Astrocyte (in vitro differentiated cells and primary cell): ENCODE measurements at regions not wholly inside any gene's neighbourhood (a gene's known extent, or its start where the extent isn't known, plus 50 kb on each side); places are given as distances from the start of the nearest gene placed in this dataset.

Experiments
- DNase-seq: peaks from one replicate; pipeline ENCODE4 v3.0.0-alpha.2; 2010; ENCODE audit warnings: low read depth
- FAIRE-seq: peaks from 2 replicates; lab custom pipeline; 2011; peaks lifted over from hg19 to GRCh38; lab: Jason Lieb, UNC
- H2AFZ ChIP-seq: 2 replicates; pipeline ENCODE4 v1.6.0; 2012; ENCODE audit warnings: low read depth, low read length, inconsistent platforms
- H3K27ac ChIP-seq: 2 replicates; pipeline ENCODE4 v1.5.1; 2011; ENCODE audit warnings: low read depth, low read length, inconsistent platforms
- H3K27me3 ChIP-seq: 2 replicates; pipeline ENCODE4 v1.6.0; 2011; ENCODE audit warnings: low read length, inconsistent platforms; ENCODE audit not compliant: insufficient read depth
- H3K36me3 ChIP-seq: 2 replicates; pipeline ENCODE4 v1.5.1; 2011; ENCODE audit warnings: low read length, inconsistent platforms; ENCODE audit not compliant: insufficient read depth
- H3K4me1 ChIP-seq: 2 replicates; pipeline ENCODE4 v1.5.1; 2011; ENCODE audit warnings: low read length, inconsistent platforms; ENCODE audit not compliant: insufficient read depth
- H3K4me2 ChIP-seq: 2 replicates; pipeline ENCODE4 v1.6.0; 2012; ENCODE audit warnings: low read length, inconsistent platforms
- H3K4me3 ChIP-seq: 2 replicates; pipeline ENCODE4 v1.5.1; 2011; ENCODE audit warnings: low read depth, mild to moderate bottlenecking, low read length, inconsistent platforms; ENCODE audit not compliant: insufficient read depth
- H3K79me2 ChIP-seq: 2 replicates; pipeline ENCODE4 v1.6.0; 2012; ENCODE audit warnings: mild to moderate bottlenecking, low read length, inconsistent platforms; ENCODE audit not compliant: insufficient read depth
- H3K9ac ChIP-seq: 2 replicates; pipeline ENCODE4 v1.6.0; 2012; ENCODE audit warnings: mild to moderate bottlenecking, low read length, inconsistent platforms
- H3K9me3 ChIP-seq: 2 replicates; pipeline ENCODE4 v1.5.1; 2012; ENCODE audit warnings: low read depth, mild to moderate bottlenecking, low read length, inconsistent platforms; ENCODE audit not compliant: insufficient read depth
- H4K20me1 ChIP-seq: 2 replicates; pipeline ENCODE4 v1.6.0; 2012; ENCODE audit warnings: low read length, inconsistent platforms; ENCODE audit not compliant: insufficient read depth
- H3K27ac Mint-ChIP-seq: one replicate; pipeline ENCODE4 v1.8.0; 2021; ENCODE audit warnings: mild to moderate bottlenecking, mixed read lengths; ENCODE audit not compliant: unreplicated experiment
- H3K27me3 Mint-ChIP-seq: one replicate; pipeline ENCODE4 v1.8.0; 2021; ENCODE audit warnings: low read depth, mixed read lengths; ENCODE audit not compliant: unreplicated experiment
- H3K36me3 Mint-ChIP-seq: one replicate; pipeline ENCODE4 v1.8.0; 2021; ENCODE audit warnings: low read depth, mixed read lengths; ENCODE audit not compliant: unreplicated experiment
- H3K4me1 Mint-ChIP-seq: one replicate; pipeline ENCODE4 v1.8.0; 2021; ENCODE audit warnings: low read depth, mixed read lengths; ENCODE audit not compliant: unreplicated experiment
- H3K4me3 Mint-ChIP-seq: one replicate; pipeline ENCODE4 v1.8.0; 2021; ENCODE audit warnings: mild to moderate bottlenecking, moderate library complexity, mixed read lengths; ENCODE audit not compliant: unreplicated experiment
- H3K9me3 Mint-ChIP-seq: one replicate; pipeline ENCODE4 v1.8.0; 2021; ENCODE audit warnings: mild to moderate bottlenecking, mixed read lengths; ENCODE audit not compliant: unreplicated experiment
- EZH2 ChIP-seq: IDR thresholded peaks from 2 replicates; pipeline ENCODE4 v1.6.1; 2012; ENCODE audit warnings: mild to moderate bottlenecking, low read length, inconsistent platforms; ENCODE audit not compliant: insufficient read depth
- TF ChIP-seq, protein P1 (sequence below): IDR thresholded peaks from 2 replicates; pipeline ENCODE4 v1.5.1; 2011; ENCODE audit warnings: low read depth, mild to moderate bottlenecking, inconsistent platforms, low read length, moderate library complexity; ENCODE audit not compliant: insufficient read depth

DNA sequence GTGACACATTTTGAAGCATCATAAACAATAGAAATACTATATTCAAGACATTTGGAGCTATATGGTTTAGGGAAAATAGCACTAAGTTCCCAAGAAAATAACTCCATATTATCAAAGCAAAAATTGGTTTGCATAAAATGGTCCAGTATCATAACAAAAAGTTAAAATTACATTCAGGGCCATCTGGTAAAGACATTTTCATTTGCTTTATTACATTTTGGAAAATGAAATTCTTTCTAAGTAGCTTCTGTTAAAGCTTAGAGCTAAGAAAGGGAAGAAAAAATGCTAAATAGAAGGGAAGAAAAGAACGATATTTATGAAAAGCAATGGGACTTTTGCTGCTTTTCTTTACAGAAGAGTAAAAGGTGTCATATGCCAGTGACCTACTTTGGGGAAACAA lies 155.4 kb upstream of the GOT2 start:
- TF ChIP-seq, protein P1, sequence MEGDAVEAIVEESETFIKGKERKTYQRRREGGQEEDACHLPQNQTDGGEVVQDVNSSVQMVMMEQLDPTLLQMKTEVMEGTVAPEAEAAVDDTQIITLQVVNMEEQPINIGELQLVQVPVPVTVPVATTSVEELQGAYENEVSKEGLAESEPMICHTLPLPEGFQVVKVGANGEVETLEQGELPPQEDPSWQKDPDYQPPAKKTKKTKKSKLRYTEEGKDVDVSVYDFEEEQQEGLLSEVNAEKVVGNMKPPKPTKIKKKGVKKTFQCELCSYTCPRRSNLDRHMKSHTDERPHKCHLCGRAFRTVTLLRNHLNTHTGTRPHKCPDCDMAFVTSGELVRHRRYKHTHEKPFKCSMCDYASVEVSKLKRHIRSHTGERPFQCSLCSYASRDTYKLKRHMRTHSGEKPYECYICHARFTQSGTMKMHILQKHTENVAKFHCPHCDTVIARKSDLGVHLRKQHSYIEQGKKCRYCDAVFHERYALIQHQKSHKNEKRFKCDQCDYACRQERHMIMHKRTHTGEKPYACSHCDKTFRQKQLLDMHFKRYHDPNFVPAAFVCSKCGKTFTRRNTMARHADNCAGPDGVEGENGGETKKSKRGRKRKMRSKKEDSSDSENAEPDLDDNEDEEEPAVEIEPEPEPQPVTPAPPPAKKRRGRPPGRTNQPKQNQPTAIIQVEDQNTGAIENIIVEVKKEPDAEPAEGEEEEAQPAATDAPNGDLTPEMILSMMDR = no peak
- TF ChIP-seq EZH2 = no peak
- Mint-ChIP-seq H3K4me3 (no peak overlapping the region), H3K4me1 (peaks cover 3% of the 10 kb centered on the region), H3K27me3 (no peaks in the 10 kb centered on the region), H3K36me3 (no peaks in the 10 kb centered on the region), H3K27ac (no peak overlapping the region), H3K9me3 (no peaks in the 10 kb centered on the region)
- H3K9ac ChIP-seq = no peak overlapping the region
- H4K20me1 ChIP-seq = no peaks in the 10 kb centered on the region
- H3K79me2 ChIP-seq = no peaks in the 10 kb centered on the region
- H3K36me3 ChIP-seq = no peaks in the 10 kb centered on the region
- H3K27me3 ChIP-seq = no peaks in the 10 kb centered on the region
- H2AFZ ChIP-seq = no peak overlapping the region
- FAIRE-seq (no peak), DNase-seq (no peak)
- H3K4me3 ChIP-seq = no peak overlapping the region
- H3K4me1 ChIP-seq = no peaks in the 10 kb centered on the region
- H3K27ac ChIP-seq = no peak overlapping the region
- H3K4me2 ChIP-seq = no peak overlapping the region
- H3K9me3 ChIP-seq = peaks cover 3% of the 10 kb centered on the region

- no peak for FAIRE-seq
- no peaks in the 10 kb centered on the region for H3K79me2 ChIP-seq
- no peaks in the 10 kb centered on the region for H3K27me3 Mint-ChIP-seq
- no peaks in the 10 kb centered on the region for H3K36me3 Mint-ChIP-seq
- no peak overlapping the region for H3K4me2 ChIP-seq
- no peak overlapping the region for H3K27ac ChIP-seq
- H3K9me3 Mint-ChIP-seq = peaks cover 5% of the 10 kb centered on the region
- H3K4me1 ChIP-seq = no peaks in the 10 kb centered on the region
- no peak for DNase-seq
- no peaks in the 10 kb centered on the region for H3K27me3 ChIP-seq
- no peak overlapping the region for H3K4me3 ChIP-seq
- no peaks in the 10 kb centered on the region for H4K20me1 ChIP-seq
- peaks cover 3% of the 10 kb centered on the region for H3K4me1 Mint-ChIP-seq
- TF ChIP-seq EZH2 = no peak
- TF ChIP-seq, protein P1 = no peak
- no peak overlapping the region for H3K9ac ChIP-seq
- H3K4me3 Mint-ChIP-seq = no peak overlapping the region
- no peaks in the 10 kb centered on the region for H3K36me3 ChIP-seq
- H3K27ac Mint-ChIP-seq = no peak overlapping the region
- no peaks in the 10 kb centered on the region for H3K9me3 ChIP-seq
- H2AFZ ChIP-seq = no peak overlapping the region
Observed at GRCh38 chr16:58885528-58886170, 151.5 kb upstream of the GOT2 start.

DNA sequence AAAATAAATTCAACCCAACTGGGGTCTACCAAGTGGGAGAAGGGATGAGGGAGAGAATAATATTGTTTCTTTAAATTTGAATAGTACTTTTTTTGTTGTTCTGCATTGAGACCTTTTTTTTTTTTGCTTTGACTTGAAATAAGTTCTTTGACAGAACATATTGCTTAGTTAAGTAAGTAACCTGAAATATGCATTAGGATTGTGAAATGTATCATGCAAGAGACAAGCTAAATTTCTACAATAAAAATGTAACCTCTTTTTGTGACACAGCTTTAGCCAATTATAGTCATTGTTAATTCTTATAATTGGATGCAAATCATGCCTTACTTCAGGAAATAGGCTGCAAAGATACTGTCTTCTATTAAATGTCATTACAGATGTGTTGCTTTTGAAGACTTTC lies 150.0 kb upstream of the GOT2 start:
- no peak for FAIRE-seq

More for the DNA sequence above, 150.0 kb upstream of the GOT2 start:
- H3K9ac ChIP-seq = no peak overlapping the region
- no peak overlapping the region for H3K4me2 ChIP-seq
- Mint-ChIP-seq H3K4me1 (peaks cover 3% of the 10 kb centered on the region), H3K9me3 (peaks cover 7% of the 10 kb centered on the region), H3K27ac (no peak overlapping the region), H3K4me3 (no peak overlapping the region), H3K27me3 (no peaks in the 10 kb centered on the region), H3K36me3 (no peaks in the 10 kb centered on the region)
- no peaks in the 10 kb centered on the region for H4K20me1 ChIP-seq
- no peaks in the 10 kb centered on the region for H3K4me1 ChIP-seq
- no peaks in the 10 kb centered on the region for H3K79me2 ChIP-seq
- no peaks in the 10 kb centered on the region for H3K36me3 ChIP-seq
- H3K27me3 ChIP-seq = no peaks in the 10 kb centered on the region
- H3K4me3 ChIP-seq = no peak overlapping the region
- H3K9me3 ChIP-seq = no peaks in the 10 kb centered on the region
- no peak overlapping the region for H3K27ac ChIP-seq
- no peak for TF ChIP-seq EZH2
- TF ChIP-seq, protein P1 = no peak
- DNase-seq = no peak
- H2AFZ ChIP-seq = no peak overlapping the region
